Gastrocnemius medialis (tissue), 4 donors: ENCODE measurements at regions not wholly inside any gene's neighbourhood (a gene's known extent, or its start where the extent isn't known, plus 50 kb on each side); places are given as distances from the start of the nearest gene placed in this dataset.

Experiments used
- CTCF ChIP-seq, 5 experiments: fragments of 450-650 bp in 3 of 5; fragments of 200-600 bp in 2 of 5; sonication (generic) in 2 of 5; IDR thresholded peaks in 4 of 5; conservative IDR thresholded peaks in 1 of 5; 1 replicate in 4 of 5; 2 replicates in 1 of 5; pipeline ENCODE4 v1.5.1; 2016 to 2019; ENCODE audit warnings: antibody characterized with exemption in 5 of 5, mild to moderate bottlenecking in 3 of 5, moderate library complexity in 3 of 5
- POLR2A ChIP-seq, 2 donors: fragments of 450-650 bp; IDR thresholded peaks; one replicate each; pipeline ENCODE4 v1.6.1; 2017; ENCODE audit warnings: antibody characterized with exemption in 2 of 2, mild to moderate bottlenecking in 2 of 2, moderate library complexity in 2 of 2

- no peak for TF ChIP-seq CTCF (IDR thresholded peaks at IDR 0.05 in 4 of 5, conservative IDR thresholded peaks at IDR 0.05 in 1 of 5)
- no peak for TF ChIP-seq POLR2A (IDR thresholded peaks at IDR 0.05)
Observed at GRCh38 chr14:61106271-61106958, 125.4 kb downstream of the SLC38A6 start.
